Stimulated activated CD4-positive, alpha-beta T cell treated with anti-CD3 and anti-CD28 coated beads, Interleukin-12 subunit alpha, Interleukin-12 subunit beta, amount 100 ng/mL, for 4 hours (primary cell): ENCODE measurements at regions not wholly inside any gene's neighbourhood (a gene's known extent, or its start where the extent isn't known, plus 50 kb on each side); places are given as distances from the start of the nearest gene placed in this dataset.
"Not testable (repeated sequence)": the region's sequence is repeated elsewhere in the genome, so short reads cannot be mapped to it uniquely, and the experiment has no call there.

ENCODE experiments used
- DNase-seq: peaks from one replicate; pipeline ENCODE4 v3.0.0-alpha.2; 2020

DNA sequence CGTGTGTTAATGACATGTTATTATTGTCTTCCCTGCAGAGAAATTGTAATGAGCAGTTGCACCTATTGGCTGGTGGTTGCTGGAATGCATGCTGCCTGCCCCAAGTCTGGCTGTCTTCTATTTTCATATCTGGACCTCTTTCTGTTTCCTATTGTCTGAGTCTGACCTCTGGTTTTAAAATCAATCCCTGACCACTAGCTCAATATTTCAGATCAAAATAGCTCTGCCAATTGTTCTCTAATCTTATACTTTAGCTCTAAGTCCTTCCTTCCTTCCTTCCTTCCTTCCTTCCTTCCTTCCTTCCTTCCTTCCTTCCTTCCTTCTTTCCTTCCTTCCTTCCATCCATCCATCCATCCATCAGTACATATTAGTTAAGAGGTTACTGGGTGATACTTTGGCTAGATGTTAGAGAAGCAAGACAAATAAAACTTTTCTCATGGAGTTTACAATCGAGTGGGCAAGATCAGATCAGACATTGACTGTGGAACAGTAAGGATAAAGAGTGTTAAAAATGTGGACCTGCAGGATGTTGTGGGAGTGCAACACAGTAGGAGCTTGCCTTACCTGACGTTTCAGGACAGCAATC, 417.1 kb downstream of the SOCS6 start:
- DNase-seq, result no peak

DNA sequence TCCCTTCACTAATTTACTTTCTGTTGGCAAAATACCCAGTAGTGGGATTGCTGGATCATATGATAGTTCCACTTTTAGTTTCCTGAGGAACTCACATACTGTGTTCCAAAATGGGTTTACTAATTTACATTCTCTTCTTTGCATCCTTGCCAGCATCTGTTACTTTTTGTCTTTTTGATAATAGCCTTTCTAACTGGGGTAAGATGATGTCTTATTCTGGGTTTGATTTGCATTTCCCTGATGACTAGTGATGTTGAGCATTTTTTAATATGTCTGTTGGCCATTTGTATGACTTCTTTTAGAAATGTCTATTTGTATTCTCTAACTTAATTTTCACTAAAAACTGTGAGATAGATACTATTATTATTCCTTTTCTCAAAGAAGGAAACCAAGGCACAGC, 411.7 kb downstream of the SOCS6 start:
- DNase-seq, result no peak

DNA sequence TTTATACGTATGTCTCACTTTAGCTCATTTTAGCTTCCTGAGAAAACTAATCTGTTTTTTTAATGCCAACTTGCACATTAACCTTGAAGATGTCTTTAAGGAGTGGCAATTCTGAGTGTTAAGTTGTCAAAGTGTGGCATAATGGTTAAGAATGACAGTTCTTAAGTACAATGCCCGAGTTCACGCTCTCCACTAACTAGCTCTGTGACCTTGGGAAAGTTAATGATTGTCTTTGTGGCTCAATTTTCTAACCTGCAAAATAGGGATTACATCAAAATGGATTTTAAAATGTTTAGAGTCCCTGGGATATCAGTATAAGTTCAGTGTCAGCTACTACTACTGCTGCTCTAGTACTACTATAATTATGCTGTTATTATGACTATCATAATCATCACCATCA, 409.7 kb downstream of the SOCS6 start:
- no peak for DNase-seq

DNA sequence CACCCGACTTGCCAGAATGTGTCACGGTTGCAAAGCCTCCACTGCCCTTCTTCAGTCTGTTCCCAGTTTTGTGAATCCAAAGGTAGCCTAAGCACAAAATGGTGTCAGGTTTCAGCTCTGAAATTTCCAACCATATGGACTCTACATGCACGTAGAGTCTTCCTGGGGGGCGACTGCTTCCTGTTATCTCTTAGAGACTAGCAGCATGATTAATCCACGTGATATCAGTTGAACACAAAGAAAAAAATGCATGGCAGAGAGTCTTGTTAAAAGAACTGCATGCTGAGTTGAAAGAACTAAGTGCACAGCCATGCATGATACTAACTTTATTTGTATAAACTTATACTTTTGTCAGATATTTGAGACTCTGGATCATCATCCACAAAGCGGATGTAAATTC, 404.4 kb downstream of the SOCS6 start:
- no peak for DNase-seq

DNA sequence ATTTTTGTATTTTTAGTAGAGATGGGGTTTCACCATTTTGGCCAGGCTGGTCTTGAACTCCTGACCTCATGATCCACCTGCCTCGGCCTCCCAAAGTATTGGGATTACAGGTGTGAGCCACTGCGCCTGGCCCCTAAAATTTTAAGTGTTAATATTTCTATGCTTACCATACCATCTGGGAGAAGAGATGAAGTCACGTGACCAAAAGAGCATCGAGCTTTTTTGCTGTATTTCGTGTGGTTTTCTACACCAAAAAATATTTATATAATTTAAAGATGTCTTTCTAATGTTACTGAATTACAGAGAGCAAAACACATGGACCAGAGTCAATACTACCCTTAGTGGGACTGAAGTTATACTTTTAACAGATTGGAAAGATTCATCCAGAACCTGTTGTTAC, 400.9 kb downstream of the SOCS6 start:
- DNase-seq, result not testable (repeated sequence)

DNA sequence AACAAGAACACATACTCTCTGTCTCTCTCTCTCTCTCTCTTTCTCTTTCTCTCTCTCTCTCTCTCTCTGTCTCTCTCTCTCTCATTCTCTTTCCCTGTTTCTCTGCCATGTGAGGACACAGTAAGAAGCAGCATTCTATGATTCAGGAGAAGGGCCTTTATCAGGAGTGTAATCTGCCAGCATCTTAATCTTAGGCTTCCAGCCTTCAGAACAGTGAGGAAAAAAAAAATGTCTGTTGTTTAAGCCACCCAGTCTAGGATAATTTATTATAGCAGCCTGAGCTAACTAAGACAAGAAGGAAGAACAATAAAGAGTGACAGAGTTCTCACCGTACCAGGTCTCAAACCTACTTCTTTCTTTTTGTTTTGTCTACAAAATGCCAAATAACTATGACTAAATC, 399.4 kb downstream of the SOCS6 start:
- DNase-seq, result no peak

DNA sequence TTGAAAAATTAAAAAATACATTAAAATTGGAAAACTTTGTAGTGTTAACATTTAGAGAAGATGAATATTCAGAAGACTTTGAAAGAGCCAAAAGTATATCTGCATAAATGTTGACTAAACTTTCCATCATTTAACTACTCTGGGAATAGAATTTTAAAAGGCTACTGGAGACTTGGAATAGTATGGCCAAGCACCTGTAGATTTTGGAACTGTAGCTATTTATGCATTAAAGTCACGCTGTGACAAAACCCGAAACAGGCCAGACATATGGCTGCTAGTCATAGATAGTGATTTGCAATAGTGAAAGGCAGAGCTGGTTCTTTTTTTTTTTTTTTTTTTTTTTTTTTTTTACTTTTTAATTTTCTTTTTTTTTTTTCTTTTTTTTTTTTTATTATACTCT, 396.0 kb downstream of the SOCS6 start:
- DNase-seq, result no peak

DNA sequence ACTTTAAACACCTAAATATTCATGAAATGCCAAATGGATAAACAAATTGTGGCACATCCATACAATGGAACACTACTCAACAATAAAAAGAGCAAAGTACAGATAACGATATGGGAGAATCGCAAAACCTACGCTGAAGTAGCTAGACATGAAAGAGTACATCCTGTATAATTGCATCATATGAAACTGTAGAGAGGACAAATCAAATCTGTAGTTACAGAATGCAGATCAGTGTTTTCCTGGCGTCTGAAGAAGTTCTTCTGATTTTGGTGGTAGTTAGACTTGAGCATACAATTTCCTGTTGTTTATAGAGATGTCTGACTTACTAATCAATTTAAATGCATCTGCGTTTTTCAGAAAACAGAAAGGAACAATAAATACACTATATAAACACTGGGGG, 394.4 kb downstream of the SOCS6 start:
- DNase-seq, result no peak

DNA sequence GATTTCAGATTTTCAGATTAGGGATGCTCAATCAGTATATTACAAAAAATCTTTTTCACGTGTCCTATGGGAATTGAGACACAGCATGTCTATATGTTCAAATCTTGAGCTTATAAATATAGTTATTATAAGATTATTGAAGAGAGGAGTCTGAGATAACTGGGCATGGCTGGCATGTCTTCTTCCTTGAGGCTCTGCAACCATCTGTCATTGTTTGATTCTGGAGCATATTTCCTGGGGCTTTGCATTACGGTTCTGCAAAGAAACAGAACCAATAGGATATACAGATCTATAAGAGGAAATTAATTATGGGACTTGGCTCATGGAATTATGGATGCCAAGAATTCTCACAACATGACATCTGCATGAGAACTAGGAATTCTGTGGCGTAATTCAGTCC, 386.1 kb downstream of the SOCS6 start:
- no peak for DNase-seq

DNA sequence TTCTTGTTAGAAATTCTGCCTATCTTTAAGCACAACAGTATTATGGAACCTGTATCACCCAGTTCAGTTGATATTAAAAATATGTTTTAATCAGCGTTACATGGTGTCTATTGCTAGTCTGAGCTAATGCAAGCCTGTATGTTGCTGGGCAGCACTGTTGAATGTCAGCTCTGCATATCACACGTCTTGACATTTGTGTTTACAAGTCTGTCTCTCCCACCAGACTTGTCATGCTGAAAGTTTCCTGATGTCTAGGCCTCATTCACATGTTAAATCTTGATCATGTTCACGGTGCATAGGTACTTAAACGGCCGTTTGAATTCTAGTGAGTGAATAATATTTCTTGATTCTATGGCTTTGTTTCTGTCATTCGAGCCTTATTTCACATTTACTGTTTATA, 385.0 kb downstream of the SOCS6 start:
- DNase-seq, result no peak

DNA sequence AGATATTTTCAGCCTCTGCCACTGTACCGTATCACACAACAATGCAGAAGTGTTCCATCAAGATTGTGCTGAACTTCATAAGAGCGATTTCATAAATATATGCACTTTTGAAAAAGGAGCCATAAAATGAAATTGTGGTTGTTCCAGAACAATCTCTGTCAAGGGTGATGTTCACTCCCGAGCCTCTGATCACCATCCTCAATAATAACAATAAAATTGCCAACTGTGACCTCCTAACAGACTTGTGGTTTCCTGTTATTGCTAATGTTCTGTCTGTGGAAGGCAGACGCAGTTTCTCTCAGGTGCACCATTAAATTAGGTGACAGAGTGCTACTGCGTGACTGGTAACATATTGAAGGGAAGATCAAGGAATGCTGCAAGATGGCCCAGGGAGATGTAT, 383.7 kb downstream of the SOCS6 start:
- DNase-seq, result no peak

DNA sequence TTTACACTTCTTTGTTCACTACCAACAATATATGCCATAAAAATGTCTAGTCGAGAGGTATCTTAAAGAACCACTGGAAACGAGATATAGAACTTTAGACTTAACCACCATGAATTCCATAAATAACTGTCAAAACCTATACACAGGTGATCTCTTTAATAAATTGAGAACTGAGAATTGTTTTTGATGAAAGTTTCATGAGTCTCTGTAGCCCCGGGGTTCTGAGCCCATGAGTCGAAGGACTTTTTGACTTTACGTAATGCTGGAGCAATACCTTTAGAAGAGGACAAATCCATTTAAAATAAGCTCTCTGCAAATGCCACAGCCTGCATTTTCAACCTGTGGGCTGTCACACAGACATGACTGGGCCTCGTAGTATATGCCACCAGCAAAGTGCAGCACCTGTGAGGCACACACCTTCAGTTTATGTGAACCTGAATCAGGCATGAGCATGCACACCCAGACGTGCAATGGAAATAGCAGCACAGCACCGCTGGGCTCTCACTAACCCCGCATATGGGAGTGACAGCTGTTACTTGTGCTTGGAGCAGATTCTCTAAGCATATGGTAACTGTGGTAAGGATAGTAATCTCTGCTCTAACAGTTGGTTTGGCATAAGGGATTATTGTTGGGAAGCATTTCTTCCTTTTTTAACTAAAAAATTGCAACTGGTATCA, 383.2 kb downstream of the SOCS6 start:
- peak; percentile 4 for DNase-seq

DNA sequence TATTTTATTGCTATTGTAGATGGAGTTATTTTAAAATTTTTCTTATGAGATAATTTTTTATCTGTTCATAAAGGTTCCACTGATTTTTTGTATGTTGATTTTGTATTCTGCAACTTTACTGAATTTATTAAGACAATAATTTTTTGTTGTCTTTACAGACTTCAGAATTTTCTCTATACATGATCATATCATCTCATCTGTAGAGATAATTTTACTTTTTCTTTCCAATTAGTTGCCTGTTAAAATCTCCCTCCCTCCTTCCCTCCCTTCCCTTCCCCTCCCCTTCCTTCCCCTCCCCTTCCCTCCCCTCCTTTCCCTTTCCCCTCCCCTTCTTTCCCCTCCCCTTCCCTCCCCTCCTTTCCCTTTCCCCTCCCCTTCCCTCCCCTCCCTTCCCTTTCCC, 378.1 kb downstream of the SOCS6 start:
- no peak for DNase-seq

DNA sequence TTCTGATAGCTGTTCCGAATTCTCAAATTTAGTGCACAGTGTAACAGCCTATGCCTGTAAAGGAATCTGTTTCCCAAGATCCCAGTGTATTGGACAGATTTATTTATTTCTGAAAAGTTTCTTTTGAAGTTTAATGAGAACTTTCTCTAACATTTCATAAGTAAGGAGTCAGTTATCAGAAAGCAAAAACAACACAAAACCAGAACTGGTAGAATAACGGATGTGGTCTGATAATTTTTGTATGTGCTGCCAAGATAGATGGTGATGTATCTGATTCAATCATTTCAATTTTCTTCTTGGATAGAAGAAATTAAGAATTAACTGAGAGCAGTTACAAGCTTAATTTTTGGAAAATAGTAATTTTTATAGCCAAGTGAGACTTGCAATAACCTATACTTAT, 374.3 kb downstream of the SOCS6 start:
- DNase-seq, result no peak

DNA sequence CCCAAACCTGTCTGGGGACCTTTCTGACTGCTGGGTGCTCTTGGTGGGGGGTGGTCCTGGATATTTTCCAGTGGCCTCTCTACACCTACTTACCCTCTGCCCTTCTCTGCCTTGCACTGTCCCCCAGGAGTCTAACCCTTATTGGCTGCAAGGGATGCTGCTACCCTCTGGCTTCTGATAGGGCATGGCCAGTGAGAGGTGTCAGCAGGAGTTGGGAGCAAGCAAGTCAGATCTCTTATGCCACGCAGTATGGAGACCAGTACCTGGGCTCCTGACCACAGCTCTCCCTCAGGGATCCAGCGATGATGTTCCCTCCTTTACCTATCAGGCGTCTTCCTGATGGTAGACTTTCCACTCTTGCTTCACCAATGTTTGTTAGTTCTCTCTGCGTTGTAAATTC, 373.7 kb downstream of the SOCS6 start:
- DNase-seq, result no peak

DNA sequence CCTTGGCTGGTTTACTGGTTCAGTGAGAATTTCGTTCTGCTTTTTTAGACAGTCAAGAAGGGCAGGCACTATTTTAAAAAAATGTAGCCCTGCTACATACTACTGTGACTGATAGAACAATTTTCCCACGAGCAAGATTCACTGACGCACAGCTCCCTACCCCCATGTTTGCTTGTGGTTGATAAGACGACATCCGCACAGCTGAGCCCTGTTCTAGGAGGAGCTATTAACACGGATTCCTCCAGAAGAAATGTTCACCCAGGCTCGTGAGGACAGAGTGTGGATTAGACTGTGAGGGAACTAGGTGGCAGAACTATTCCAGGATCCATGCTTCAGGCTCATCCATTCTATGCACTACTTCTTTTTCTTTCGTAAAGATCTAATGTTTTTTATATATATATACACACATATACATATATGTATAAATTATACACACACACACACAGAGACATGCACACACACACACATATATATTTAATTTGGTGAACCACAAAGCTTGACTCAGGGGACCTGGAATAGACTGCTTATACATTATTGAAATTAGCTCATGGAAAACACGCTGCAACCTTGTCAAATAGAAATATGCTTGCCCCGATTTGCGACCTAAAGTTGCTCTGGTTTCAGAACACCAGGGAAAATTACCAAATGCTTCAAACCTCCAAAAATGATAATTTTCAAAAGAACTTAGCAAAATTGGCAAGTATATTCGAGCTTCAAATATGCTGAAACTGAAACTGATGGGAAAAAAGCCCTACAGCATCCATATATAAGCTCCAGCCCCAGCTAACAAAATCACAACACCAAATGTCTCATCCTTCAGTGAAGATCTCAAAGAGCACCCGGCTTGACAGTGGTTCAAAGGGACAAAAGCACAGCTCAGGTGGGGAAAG, 370.4 kb downstream of the SOCS6 start:
- DNase-seq, result no peak

DNA sequence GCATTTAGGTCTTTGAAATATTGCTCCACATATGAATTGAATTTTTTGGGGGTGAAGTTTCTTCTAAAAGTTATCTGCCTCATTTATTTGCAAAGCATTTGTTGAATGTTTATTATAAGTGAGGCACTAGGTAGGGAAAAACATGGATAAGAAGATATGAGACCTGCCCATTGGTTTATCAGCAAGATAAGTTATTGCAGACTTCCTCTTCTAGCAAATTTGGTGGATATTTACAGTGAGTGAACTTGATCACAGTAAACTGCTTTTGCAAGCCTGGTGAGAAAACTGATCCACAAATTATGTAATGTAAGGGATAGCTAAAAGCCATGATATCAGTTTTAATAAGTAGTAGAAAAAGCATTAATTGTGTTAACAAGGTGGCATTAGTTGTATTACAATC, 364.8 kb downstream of the SOCS6 start:
- no peak for DNase-seq

DNA sequence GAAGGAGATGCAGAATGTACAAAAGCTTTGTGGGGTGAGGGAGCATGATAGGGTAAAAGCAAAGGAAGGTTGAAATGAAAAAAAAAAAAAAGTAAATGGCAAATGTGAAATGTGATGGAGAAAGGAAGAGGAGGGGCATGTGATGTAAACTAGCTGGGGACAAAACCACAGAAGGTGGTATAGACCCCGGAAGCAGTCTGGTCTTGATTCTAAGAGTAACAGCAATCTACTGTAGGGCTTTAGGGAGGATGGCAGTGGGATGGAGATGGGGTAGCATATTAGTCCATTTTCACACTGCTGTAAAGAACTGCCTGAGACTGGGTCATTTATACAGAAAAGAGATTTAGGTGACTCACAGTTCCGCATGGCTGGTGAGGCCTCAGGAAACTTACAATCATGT, 362.0 kb downstream of the SOCS6 start:
- no peak for DNase-seq

DNA sequence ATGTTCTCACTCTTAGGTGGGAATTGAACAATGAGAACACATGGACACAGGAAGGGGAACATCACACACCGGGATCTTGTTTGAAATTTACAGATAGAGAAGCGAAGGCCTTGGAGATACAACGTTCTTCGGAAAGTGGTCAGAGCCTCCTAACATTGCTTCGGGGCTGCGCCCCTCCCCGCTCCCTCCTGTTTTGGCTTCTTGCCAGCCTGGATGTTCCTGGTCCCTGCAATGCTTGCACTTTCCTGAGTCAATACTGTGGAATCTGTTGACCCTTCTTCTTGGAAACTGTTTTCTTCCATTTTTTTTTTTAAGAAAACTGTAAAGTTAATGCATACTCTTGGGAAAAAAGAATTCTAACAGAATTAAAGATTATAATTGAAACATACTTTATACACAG, 360.8 kb downstream of the SOCS6 start:
- DNase-seq, result no peak

DNA sequence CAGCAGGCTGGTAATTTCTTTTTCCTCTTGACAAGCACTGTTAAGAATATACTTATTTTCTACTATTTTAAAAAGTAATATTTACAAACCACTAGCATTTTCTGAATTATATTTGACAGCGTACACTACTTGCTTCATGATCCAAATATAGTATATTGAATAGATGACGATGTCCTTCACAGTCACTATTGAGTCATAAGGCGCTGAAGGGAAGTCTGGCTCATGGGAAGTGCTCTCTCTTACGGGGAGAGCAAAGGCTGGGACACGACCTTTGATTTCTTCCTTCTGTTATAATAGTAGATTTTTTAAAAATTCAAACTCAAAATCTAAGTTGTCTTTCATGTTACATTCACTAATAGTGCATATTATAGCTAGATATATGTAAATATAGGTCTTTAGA, 357.1 kb downstream of the SOCS6 start:
- no peak for DNase-seq

DNA sequence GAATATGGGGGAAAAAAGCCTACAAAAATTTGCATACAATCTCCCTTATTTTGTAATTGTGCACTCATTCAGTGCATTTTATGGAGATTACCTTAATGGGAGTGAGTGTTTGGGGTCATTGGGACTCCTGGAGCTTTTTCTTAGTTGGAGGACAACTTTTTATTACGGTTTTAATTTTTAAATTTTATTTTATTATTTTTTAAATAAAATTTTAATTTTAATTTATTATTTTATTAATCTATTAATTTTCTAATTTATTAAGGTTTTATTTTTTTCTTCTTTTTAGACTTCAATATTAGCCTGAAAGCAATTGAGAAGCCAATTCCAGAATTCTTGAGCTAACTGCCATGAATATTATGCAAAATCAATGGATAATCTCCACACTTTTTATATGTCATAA, 355.0 kb downstream of the SOCS6 start:
- DNase-seq, result no peak

DNA sequence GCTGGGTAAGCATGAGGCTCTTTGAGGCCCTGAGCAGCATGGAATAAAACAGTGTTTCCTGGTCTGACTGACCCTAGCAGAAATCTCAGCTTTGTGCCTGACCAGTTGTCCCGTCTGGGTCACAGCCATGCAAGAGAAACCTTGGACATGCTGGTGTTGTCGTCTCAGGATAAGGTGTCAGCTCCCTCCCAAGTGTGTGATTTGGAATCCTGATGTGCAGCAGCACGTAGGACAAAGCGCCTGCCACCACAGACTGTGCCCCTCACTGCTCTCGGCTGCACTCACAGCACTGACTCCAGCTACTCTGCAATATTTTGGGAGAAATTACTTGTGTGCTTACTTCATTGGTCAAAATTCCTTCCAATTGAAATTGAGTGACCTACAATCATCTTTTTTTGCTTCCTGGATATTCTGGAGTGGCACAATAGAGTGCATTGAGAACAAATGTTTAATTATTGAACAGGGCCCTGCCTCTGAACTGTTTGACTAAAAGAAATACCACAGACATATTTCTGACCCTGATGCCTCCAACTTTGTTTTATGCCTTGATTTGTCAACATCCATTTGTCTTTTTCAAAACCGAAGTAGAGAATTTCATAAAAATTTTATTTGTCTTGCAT, 352.4 kb downstream of the SOCS6 start:
- no peak for DNase-seq

DNA sequence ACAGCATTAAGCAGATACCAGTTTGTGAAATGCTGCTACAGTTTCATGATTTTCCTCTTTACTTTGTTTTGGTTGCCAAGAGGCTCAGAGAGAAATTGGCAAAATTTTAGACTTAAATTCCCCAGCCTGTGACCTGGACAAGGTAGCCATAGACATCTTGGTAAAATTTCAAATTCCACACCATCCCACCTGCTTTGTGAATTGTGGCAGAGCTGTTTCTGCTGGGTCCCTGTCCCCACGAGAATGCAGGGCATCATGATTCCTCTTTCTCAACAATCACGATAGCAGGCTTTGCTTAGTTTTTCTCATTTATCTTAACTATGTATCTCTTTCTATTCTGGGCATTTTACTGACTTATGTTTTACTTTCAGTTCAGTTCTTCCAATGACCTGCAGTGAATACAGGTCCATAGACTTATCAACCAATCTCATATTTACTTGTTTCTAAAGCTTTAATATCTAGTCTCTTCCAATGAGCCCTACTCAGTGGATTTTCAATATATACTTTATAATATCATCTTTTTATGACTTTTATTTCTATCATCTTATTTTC, 351.6 kb downstream of the SOCS6 start:
- DNase-seq, result no peak

DNA sequence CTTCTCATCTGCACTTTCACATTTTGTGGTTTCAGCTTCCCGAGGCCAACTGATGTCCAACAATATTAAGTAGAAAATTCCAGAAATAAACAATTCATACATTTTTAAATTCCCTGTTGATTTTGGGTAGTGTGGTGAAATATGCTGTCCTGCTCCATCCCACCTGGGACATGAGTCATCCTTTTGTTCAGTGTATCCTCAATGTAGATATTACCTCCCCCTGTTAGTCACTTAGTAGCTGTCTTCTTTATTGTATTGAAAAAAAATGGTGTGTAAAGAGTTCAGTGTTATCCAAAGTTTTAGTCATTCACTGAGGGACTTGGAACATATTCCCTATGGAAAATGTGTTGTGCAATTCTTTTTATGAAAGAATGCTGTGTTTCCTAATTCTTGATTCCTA, 348.1 kb downstream of the SOCS6 start:
- no peak for DNase-seq
